Stimulated activated naive B cell treated with anti-CD40 and anti-IgM and Interleukin-4, amounts not matched to agents 10 μg/mL and 1 μg/mL and 100 μg/mL, for 72 hours (primary cell): ENCODE measurements at regions not wholly inside any gene's neighbourhood (a gene's known extent, or its start where the extent isn't known, plus 50 kb on each side); places are given as distances from the start of the nearest gene placed in this dataset.
"Not testable (repeated sequence)": the region's sequence is repeated elsewhere in the genome, so short reads cannot be mapped to it uniquely, and the experiment has no call there.

ENCODE experiments used
- ATAC-seq, 2 donors: fragments of 150-1000 bp; cut with Tn5 transposase; replicated peaks; 2 replicates each; pipeline ENCODE4 v1.10.0; 2021; ENCODE audit warnings: moderate library complexity in 1 of 2
- DNase-seq: peaks from one replicate; pipeline ENCODE4 v3.0.0; 2021
- H3K27ac Mint-ChIP-seq: one replicate; pipeline ENCODE4 v1.8.0; 2022; ENCODE audit warnings: mild to moderate bottlenecking, mixed read lengths
- H3K27me3 Mint-ChIP-seq, 2 donors: one replicate each; pipeline ENCODE4 v1.8.0; 2022; ENCODE audit warnings: mixed read lengths in 2 of 2
- H3K36me3 Mint-ChIP-seq, 2 donors: one replicate each; pipeline ENCODE4 v1.8.0; 2022; ENCODE audit warnings: mixed read lengths in 2 of 2, mild to moderate bottlenecking in 1 of 2
- H3K4me1 Mint-ChIP-seq, 2 donors: one replicate each; pipeline ENCODE4 v1.8.0; 2022; ENCODE audit warnings: mixed read lengths in 2 of 2, mild to moderate bottlenecking in 1 of 2
- H3K4me3 Mint-ChIP-seq, 2 donors: one replicate each; pipeline ENCODE4 v1.8.0; 2022; ENCODE audit warnings: mild to moderate bottlenecking in 2 of 2, mixed read lengths in 2 of 2, moderate library complexity in 1 of 2
- H3K9me3 Mint-ChIP-seq, 2 donors: one replicate each; pipeline ENCODE4 v1.8.0; 2022; ENCODE audit warnings: mixed read lengths in 2 of 2, mild to moderate bottlenecking in 1 of 2

DNA sequence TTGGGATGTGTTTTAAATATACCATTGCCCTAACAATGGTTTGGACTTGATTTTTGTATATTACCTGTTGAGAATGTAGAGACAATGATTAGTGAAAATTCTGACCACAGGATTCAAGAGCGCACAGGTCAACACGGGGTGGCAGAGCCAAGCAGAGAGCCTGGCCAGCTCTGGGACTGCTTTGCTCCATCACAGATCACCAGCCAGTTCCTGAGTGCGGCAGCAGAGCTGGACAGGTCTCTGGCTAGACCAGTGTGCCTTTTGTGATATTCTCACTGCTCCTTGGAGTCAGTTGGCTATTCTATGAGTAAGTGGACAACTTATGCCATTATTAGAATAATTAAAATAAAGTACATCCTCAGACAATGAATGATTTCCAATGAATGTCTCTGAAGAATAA is 351.2 kb upstream of the ATP10A start:
- Mint-ChIP-seq H3K4me1 (no peaks in the 10 kb centered on the region), H3K27ac (no peak overlapping the region), H3K4me3 (no peak overlapping the region), H3K9me3 (peaks cover 0 to 3% of the 10 kb centered on the region in 2 donors), H3K27me3 (no peaks in the 10 kb centered on the region), H3K36me3 (no peaks in the 10 kb centered on the region)
- DNase-seq (no peak), ATAC-seq (no peak)

DNA sequence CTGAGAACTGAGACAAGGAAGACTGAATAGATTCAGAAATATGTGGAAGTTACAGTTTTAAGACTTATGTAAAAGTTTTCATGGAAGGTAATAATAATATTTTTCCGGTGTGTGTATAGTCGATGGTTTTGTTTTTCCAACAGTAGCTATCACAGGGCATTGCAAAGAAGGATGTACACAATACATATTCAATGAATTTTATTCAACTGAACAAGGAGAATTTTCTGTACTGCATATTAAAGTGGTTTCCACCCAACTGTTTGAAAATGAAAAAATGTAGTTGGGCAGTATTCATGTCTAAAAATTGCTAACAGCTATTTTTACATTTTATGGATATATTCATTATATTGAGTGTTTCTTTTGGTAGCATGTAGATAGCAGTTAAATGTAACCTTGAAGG is 350.3 kb upstream of the ATP10A start:
- ATAC-seq (no peak), DNase-seq (no peak)
- Mint-ChIP-seq H3K4me1 (no peaks in the 10 kb centered on the region), H3K27ac (no peak overlapping the region), H3K4me3 (no peak overlapping the region), H3K27me3 (no peaks in the 10 kb centered on the region), H3K9me3 (peaks cover 0 to 3% of the 10 kb centered on the region in 2 donors), H3K36me3 (no peaks in the 10 kb centered on the region)

DNA sequence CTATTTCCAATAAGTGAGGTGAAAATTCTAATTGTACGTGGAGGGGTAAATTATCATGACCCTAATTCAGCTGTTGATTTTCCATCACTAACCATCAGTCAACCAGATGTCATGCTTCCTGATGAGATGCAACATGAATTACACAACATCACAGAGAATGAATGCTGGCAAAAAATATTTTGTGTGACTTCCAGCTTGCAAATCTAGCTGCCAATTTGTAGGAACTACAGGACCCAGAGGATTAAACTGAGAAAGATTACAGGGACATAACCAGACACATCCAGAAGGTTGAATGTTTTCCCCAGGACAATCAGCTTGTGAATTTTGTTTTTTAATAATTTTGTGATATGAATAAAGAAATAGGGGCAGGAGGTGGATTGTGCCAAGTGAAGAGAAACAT is 349.0 kb upstream of the ATP10A start:
- ATAC-seq, result no peak
- Mint-ChIP-seq H3K9me3 (peaks cover 0 to 5% of the 10 kb centered on the region in 2 donors), H3K36me3 (no peaks in the 10 kb centered on the region), H3K27me3 (no peaks in the 10 kb centered on the region), H3K4me3 (no peak overlapping the region), H3K27ac (no peak overlapping the region), H3K4me1 (no peaks in the 10 kb centered on the region)
- no peak for DNase-seq

DNA sequence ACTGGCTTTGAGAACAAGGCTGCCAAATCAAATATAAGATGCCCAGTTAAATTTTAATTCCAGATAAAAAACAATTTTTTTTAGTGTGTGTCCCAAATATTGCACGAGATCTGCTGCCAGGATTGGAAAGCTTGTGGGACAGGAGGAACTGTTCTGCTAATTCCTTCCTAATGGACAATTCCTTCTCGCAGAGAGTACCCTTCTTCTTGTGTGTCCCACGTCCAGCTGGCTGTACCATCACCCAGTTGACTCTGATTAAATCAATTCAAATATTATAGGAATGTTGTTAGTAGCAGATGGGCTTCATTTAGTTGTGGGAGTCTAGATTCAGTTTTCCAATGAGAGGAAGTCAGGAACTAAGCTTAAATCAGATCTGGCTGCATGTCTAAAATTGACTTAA is 347.9 kb upstream of the ATP10A start:
- H3K27me3 Mint-ChIP-seq, result no peaks in the 10 kb centered on the region
- H3K36me3 Mint-ChIP-seq, result no peaks in the 10 kb centered on the region
- peaks cover 0 to 3% of the 10 kb centered on the region in 2 donors for H3K9me3 Mint-ChIP-seq
- no peaks in the 10 kb centered on the region for H3K4me1 Mint-ChIP-seq
- no peak overlapping the region for H3K4me3 Mint-ChIP-seq
- DNase-seq (no peak), ATAC-seq (no peak)
- no peak overlapping the region for H3K27ac Mint-ChIP-seq

DNA sequence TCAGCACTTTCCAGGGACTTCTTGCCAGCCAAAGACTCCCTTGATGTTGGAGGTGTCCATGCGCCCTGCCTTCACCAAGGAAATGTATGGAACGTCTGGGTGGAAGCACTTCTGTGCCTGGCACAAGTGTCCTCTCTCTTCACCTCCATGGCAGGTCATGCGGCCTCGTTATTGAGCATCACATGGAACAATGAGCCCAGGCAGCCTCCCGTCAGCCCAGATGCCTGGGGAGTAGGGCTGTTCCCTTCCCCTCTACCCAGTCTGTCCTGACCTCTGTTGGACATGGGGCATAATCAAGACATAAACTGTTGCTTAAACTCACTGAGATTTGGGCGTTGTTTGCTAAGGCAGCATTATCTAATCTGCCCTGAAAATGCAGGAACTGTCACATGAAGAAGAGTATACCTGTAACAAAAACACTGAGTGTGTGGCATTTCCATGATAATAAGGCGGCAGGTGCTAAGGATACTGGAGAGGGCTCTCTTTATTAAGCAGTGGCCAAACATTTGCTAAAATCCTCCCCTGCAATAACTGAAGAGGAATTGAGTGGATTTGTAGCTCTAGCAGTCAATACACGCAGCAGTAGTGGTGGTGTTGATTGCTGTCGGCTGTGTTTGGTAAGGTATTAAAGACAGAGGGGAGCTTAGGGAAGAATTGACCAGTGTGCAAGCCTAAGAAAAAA is 338.2 kb upstream of the ATP10A start:
- no peak overlapping the region for H3K4me3 Mint-ChIP-seq
- ATAC-seq (no peak), DNase-seq (no peak)
- no peak overlapping the region for H3K27ac Mint-ChIP-seq
- no peaks in the 10 kb centered on the region for H3K4me1 Mint-ChIP-seq
- H3K27me3 Mint-ChIP-seq, result no peaks in the 10 kb centered on the region
- no peaks in the 10 kb centered on the region for H3K9me3 Mint-ChIP-seq
- no peaks in the 10 kb centered on the region for H3K36me3 Mint-ChIP-seq

DNA sequence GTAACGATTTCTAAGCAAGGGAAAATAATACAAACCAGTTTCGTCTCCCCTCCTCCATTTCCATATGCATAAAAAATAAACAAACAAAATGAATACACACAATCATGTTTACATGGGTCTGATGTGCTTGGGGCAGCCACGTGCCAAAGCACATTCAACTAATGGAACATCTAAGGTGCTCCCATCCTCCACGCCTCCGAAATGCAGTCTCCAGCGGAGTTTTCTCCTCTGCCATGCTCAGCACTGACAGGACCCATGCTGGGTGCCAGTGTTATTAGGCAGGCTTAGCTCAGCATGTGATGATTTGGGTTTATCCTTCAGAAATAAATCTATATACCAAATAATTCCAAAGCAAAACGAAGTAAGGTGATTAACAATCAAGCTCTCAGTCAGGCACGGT is 337.3 kb upstream of the ATP10A start:
- Mint-ChIP-seq H3K4me3 (no peak overlapping the region), H3K9me3 (no peaks in the 10 kb centered on the region), H3K27ac (no peak overlapping the region), H3K4me1 (no peaks in the 10 kb centered on the region), H3K27me3 (no peaks in the 10 kb centered on the region), H3K36me3 (no peaks in the 10 kb centered on the region)
- ATAC-seq, result no peak
- DNase-seq, result no peak

DNA sequence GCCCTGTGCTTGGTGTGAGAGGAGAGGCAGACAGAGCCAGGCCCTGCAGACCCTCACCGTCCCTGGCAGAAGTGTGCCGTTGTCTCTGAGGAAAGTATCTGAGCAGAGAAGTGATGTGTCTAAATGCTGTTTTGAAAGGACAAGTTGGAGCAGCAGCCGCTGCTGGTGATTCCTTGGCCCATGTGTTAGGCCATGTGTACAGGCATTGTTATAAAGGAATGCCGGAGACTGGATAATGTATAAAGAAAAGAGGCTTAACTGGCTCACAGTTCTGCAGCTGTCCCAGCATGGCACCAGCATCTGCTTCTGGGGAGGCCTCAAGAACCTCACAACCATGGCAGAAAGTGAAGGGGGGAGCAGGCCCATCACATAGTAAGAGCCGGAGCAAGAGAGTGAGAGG is 334.6 kb upstream of the ATP10A start:
- Mint-ChIP-seq H3K27ac (no peak overlapping the region), H3K36me3 (no peaks in the 10 kb centered on the region), H3K4me3 (no peak overlapping the region), H3K27me3 (no peaks in the 10 kb centered on the region), H3K9me3 (no peaks in the 10 kb centered on the region), H3K4me1 (no peaks in the 10 kb centered on the region)
- ATAC-seq, result no peak
- no peak for DNase-seq

DNA sequence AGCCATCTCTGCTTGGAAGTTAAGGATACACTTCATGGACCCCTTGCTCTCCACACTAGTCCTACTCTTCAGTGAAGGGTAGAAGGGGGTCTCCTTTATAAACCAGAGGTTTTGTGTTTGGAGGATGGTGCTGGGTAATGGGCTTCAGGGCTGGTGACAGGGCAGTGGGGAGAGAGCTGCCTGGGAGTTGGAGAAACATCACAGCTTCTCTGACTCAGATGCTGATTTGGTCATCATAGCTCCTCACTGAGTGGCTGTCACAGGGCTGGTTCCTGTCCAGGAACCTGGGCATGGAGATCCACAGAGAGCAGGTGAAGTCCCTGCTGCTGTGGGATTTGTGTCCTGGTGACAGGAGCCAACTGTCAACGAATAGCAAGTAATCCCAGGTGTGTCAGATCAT is 333.9 kb upstream of the ATP10A start:
- H3K9me3 Mint-ChIP-seq, result no peaks in the 10 kb centered on the region
- ATAC-seq (no peak), DNase-seq (no peak)
- H3K27me3 Mint-ChIP-seq, result no peaks in the 10 kb centered on the region
- H3K4me3 Mint-ChIP-seq, result no peak overlapping the region
- H3K27ac Mint-ChIP-seq, result no peak overlapping the region
- no peaks in the 10 kb centered on the region for H3K4me1 Mint-ChIP-seq
- no peaks in the 10 kb centered on the region for H3K36me3 Mint-ChIP-seq

DNA sequence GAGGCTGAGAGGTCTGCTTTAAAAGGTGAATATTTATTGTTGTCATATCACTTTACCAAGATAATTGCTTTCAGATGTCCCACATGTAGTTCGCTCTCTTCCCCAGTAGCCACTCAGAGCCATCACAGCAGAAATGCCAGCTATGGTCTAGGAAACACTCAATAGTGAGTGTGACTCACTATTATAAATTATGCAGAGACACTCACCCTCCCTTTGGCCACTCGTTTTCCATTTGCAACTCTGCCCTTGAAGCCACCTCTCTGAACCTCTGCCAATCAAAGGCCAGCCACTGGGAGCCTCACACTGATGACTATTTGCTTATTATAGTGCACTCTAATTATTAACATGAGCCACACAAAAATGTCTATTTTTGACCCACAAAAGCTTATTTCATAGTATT is 328.1 kb upstream of the ATP10A start:
- Mint-ChIP-seq H3K9me3 (no peaks in the 10 kb centered on the region), H3K36me3 (no peaks in the 10 kb centered on the region), H3K27ac (no peak overlapping the region)

DNA sequence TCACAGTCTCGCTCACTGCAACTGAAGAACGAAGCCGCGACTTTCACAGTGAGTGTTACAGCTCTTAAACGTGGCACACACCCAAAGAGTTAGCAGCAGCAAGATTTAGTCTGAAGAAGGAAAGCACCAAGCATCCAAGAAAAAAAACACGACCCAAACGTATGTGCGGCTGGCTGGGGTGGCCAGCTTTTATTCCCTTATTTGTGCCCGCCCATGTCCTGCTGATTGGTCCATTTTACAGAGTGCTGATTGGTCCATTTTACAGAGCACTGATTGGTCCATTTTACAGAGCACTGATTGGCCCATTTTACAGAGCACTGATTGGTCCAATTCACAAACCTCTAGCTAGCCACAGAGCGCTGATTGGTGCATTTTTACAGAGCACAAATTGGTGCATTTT is 323.0 kb upstream of the ATP10A start:
- not testable (repeated sequence) for H3K4me3 Mint-ChIP-seq, H3K4me1 Mint-ChIP-seq, H3K9me3 Mint-ChIP-seq, ATAC-seq, H3K36me3 Mint-ChIP-seq, H3K27me3 Mint-ChIP-seq, H3K27ac Mint-ChIP-seq, DNase-seq

More for the DNA sequence above, 328.1 kb upstream of the ATP10A start:
- Mint-ChIP-seq H3K4me1 (no peaks in the 10 kb centered on the region), H3K27me3 (no peaks in the 10 kb centered on the region), H3K4me3 (no peak overlapping the region)
- DNase-seq, result no peak
- ATAC-seq, result no peak

DNA sequence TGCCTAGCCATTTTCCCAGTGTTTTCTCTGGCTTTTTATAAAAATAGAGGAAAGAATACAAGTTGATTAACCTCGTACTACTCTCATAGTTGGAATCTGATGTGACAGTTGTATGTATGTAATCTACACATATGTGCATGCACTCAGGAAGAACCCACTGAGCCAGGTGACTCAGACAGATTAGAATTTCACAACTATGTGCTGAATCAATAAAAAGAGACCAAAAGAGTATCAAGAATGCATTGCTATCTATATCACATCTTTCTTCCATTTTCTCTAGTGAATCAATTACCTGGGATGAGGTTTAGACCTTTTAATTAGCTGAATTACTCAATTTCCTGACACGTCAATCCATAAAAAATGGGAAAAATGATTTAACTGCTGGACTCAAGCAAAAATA is 319.3 kb upstream of the ATP10A start:
- no peaks in the 10 kb centered on the region for H3K4me1 Mint-ChIP-seq
- H3K27ac Mint-ChIP-seq, result no peak overlapping the region
- no peak for DNase-seq
- no peak overlapping the region for H3K4me3 Mint-ChIP-seq
- no peaks in the 10 kb centered on the region for H3K36me3 Mint-ChIP-seq
- ATAC-seq, result no peak
- no peaks in the 10 kb centered on the region for H3K9me3 Mint-ChIP-seq
- no peaks in the 10 kb centered on the region for H3K27me3 Mint-ChIP-seq

DNA sequence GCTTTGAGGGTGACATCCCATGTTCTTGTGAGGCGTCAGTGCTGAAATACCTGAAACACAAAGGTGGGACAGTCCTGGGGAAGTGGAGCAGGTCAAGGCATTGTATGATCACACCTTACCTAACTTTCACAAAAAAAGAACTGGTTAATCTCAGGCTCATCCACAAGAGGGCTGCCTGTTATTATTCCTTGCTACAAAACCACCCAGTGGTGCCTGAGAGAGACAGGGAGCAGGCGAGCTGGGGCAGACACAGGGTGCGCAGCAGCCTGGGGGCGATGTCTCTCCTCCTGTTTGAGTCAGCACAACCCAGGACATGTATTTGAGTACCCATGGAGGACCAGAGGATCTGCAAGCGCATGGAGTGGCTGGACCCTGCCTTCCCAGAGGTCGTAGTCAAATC is 316.8 kb upstream of the ATP10A start:
- ATAC-seq (no peak), DNase-seq (no peak)
- Mint-ChIP-seq H3K4me1 (no peaks in the 10 kb centered on the region), H3K36me3 (no peaks in the 10 kb centered on the region), H3K4me3 (no peak overlapping the region), H3K27me3 (no peaks in the 10 kb centered on the region), H3K27ac (no peak overlapping the region), H3K9me3 (no peaks in the 10 kb centered on the region)

DNA sequence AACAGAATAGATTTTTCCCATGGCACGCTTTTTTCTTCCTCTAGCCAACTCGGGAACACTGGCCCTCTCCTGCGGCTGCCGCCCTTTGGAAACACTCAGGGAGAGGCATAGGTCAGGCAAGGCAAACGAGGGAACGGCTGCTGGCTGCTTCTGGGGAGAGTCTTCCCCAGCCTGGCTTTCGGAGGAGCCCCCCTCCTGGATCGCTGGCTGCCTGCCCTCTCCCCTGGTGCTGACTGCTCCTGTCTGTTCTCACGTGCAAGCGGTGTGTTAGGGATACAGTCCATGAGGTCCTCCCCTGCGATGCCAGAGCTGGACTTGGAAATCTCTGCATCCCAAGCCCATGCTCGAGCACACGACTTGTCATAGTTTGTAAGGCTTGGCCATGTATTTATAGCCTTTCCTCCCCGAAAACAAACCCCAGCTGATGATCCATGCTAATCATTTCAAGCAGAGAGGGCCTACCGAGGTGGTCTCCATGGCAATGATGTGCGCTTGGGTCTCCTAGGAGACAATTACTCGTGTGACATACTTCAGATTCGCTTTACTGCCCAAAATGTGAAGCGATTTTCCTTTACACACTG is 315.6 kb upstream of the ATP10A start:
- no peak for ATAC-seq
- no peaks in the 10 kb centered on the region for H3K36me3 Mint-ChIP-seq

DNA sequence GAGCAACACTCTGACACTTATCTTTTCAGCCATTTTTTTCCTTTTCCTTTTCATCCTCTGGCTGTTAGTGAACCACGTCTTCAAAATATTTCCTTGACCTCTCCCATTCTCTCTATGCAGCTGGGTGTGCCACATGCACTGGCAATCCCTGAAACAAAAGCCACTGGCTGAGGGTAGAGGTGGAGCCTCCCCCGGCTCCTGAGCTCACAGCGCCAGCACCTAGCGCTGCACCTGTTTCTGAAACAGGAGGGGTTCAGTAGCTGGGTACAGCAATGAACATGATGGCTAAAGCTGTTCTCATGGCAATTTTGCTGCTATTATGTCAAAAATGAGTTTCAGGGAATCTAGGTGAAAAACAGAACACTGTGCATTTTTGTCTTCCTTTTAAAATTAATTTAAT is 314.7 kb upstream of the ATP10A start:
- H3K27me3 Mint-ChIP-seq, result no peaks in the 10 kb centered on the region
- peaks cover 0 to 2% of the 10 kb centered on the region in 2 donors for H3K9me3 Mint-ChIP-seq
- H3K4me1 Mint-ChIP-seq, result no peaks in the 10 kb centered on the region
- no peak overlapping the region for H3K4me3 Mint-ChIP-seq
- DNase-seq (no peak), ATAC-seq (no peak)
- no peak overlapping the region for H3K27ac Mint-ChIP-seq
- no peaks in the 10 kb centered on the region for H3K36me3 Mint-ChIP-seq

More for the DNA sequence above, 315.6 kb upstream of the ATP10A start:
- H3K27me3 Mint-ChIP-seq, result no peaks in the 10 kb centered on the region
- DNase-seq, result no peak
- H3K4me1 Mint-ChIP-seq, result no peaks in the 10 kb centered on the region
- H3K9me3 Mint-ChIP-seq, result peaks cover 0 to 2% of the 10 kb centered on the region in 2 donors
- H3K27ac Mint-ChIP-seq, result no peak overlapping the region
- no peak overlapping the region for H3K4me3 Mint-ChIP-seq

DNA sequence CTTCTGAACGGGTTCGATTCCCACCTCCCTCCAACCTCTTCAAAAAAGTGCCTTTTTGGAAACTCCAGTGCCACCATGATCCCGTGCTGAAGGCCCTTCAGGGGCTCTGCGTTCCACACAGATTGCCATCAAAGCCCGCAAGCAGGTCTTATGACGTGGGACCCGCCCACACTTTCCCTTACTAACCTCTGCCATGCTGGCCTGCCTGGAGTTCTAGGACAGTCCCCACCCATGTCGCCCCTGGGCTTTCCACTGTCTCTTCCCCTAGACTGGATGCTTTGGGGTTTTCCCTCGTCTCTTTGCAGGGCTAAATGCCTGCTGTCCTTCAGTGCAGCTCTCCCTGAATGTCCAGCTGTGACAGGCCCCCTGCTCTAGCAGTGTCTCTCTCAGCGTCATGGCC is 313.7 kb upstream of the ATP10A start:
- Mint-ChIP-seq H3K36me3 (no peaks in the 10 kb centered on the region), H3K4me3 (no peak overlapping the region), H3K9me3 (peaks cover 0 to 4% of the 10 kb centered on the region in 2 donors), H3K27me3 (no peaks in the 10 kb centered on the region), H3K27ac (no peak overlapping the region), H3K4me1 (no peaks in the 10 kb centered on the region)
- ATAC-seq, result no peak
- no peak for DNase-seq
